ENCODE measurements at regions not wholly inside any gene's neighbourhood (a gene's known extent, or its start where the extent isn't known, plus 50 kb on each side); places are given as distances from the start of the nearest gene placed in this dataset.

DNA sequence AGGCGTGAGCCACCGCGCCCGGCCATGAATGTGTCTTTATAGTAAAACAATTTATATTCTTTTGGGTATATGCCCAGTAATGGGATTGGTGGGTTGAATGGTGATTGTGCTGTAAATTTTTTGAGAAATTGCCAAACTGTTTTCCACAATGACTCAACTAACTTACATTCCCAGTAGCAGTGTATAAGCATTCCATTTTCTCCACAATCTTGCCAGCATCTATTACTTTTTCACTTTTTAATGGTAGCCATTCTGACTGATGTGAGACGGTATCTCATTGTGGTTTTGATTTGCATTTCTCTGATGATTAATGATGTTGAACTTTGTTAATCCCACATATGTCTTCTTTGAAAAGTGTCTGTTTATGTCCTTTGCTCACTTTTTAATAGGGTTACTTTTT, 1187.9 kb downstream of the XPNPEP1 start:
- H3F3A ChIP-seq (ENCODE audit: insufficient read depth, low read length) = no peaks in the 10 kb centered on the region
- H3K9me2 ChIP-seq (ENCODE audit: low read depth, low read length) = no peaks in the 10 kb centered on the region
- no peak overlapping the region for H3K27ac ChIP-seq (ENCODE audit: low read depth, low read length, poor library complexity, severe bottlenecking)
- no peak overlapping the region for H3K4me3 ChIP-seq (ENCODE audit: low read depth, low read length, poor library complexity, severe bottlenecking)
- no peaks in the 10 kb centered on the region for H3K4me1 ChIP-seq (ENCODE audit: insufficient read depth, low read length, severe bottlenecking)
- H3K4me2 ChIP-seq (ENCODE audit: low read length) = no peak overlapping the region
- no peaks in the 10 kb centered on the region for H3K36me3 ChIP-seq (ENCODE audit: insufficient read depth, low read length)
- no peaks in the 10 kb centered on the region for H4K20me1 ChIP-seq (ENCODE audit: insufficient read depth, low read length)
- no peaks in the 10 kb centered on the region for H3K9me3 ChIP-seq (ENCODE audit: low read length)
- no peak overlapping the region for H2AFZ ChIP-seq (ENCODE audit: low read length)
- H3K9ac ChIP-seq (ENCODE audit: low read length) = no peak overlapping the region
- no peak for TF ChIP-seq CTCF (IDR thresholded peaks at IDR 0.05; ENCODE audit: low read length)
- no peak for TF ChIP-seq EZH2 (IDR thresholded peaks at IDR 0.05; ENCODE audit: borderline replicate concordance, low read length)
- H3K79me2 ChIP-seq (ENCODE audit: insufficient read depth, low read length) = no peaks in the 10 kb centered on the region
- no peaks in the 10 kb centered on the region for H3K27me3 ChIP-seq (ENCODE audit: insufficient read depth, low read length)

- TF ChIP-seq EZH2 (IDR thresholded peaks at IDR 0.05; ENCODE audit: borderline replicate concordance, low read length) (no peak), CTCF (IDR thresholded peaks at IDR 0.05; ENCODE audit: low read length) (no peak)
- no peak overlapping the region for H3K27ac ChIP-seq (ENCODE audit: low read depth, low read length, poor library complexity, severe bottlenecking)
- no peaks in the 10 kb centered on the region for H3K79me2 ChIP-seq (ENCODE audit: insufficient read depth, low read length)
- H3K4me2 ChIP-seq (ENCODE audit: low read length) = no peak overlapping the region
- no peak overlapping the region for H2AFZ ChIP-seq (ENCODE audit: low read length)
- H3K9me3 ChIP-seq (ENCODE audit: low read length) = no peaks in the 10 kb centered on the region
- no peaks in the 10 kb centered on the region for H3K27me3 ChIP-seq (ENCODE audit: insufficient read depth, low read length)
- H3K9ac ChIP-seq (ENCODE audit: low read length) = no peak overlapping the region
- no peaks in the 10 kb centered on the region for H4K20me1 ChIP-seq (ENCODE audit: insufficient read depth, low read length)
- H3K4me3 ChIP-seq (ENCODE audit: low read depth, low read length, poor library complexity, severe bottlenecking) = no peak overlapping the region
- no peaks in the 10 kb centered on the region for H3F3A ChIP-seq (ENCODE audit: insufficient read depth, low read length)
- H3K9me2 ChIP-seq (ENCODE audit: low read depth, low read length) = no peaks in the 10 kb centered on the region
- no peaks in the 10 kb centered on the region for H3K4me1 ChIP-seq (ENCODE audit: insufficient read depth, low read length, severe bottlenecking)
- no peaks in the 10 kb centered on the region for H3K36me3 ChIP-seq (ENCODE audit: insufficient read depth, low read length)
Measured at GRCh38 chr10:108721874-108722273, 1201.4 kb downstream of the XPNPEP1 start.

DNA sequence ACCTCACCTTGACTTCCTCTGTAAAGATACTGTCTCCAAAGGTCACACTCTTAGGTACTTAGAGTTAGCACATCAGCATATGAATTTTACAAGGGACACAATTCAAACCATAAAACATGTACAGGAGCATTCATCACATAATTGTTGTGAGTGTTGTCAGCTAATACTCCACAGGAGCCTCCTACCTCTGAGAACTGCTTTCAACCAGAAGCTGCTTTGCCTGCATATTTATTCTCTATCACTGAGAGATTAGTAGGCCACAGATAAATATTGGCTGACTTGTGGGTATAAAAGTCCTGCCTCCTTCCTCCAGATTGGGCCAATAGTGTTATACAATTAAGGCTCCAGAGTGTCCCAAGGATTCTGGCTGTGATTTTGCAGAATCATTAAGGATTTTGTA, 1207.0 kb downstream of the XPNPEP1 start:
- Histone ChIP-seq H3K79me2 (ENCODE audit: insufficient read depth, low read length) (no peaks in the 10 kb centered on the region), H3K4me3 (ENCODE audit: low read depth, low read length, poor library complexity, severe bottlenecking) (no peak overlapping the region), H3K36me3 (ENCODE audit: insufficient read depth, low read length) (no peaks in the 10 kb centered on the region), H3K4me2 (ENCODE audit: low read length) (no peak overlapping the region), H3K9ac (ENCODE audit: low read length) (no peak overlapping the region), H3K27me3 (ENCODE audit: insufficient read depth, low read length) (no peaks in the 10 kb centered on the region), H4K20me1 (ENCODE audit: insufficient read depth, low read length) (no peaks in the 10 kb centered on the region), H3K4me1 (ENCODE audit: insufficient read depth, low read length, severe bottlenecking) (no peaks in the 10 kb centered on the region), H3K27ac (ENCODE audit: low read depth, low read length, poor library complexity, severe bottlenecking) (no peak overlapping the region), H2AFZ (ENCODE audit: low read length) (no peak overlapping the region), H3K9me2 (ENCODE audit: low read depth, low read length) (no peaks in the 10 kb centered on the region), H3K9me3 (ENCODE audit: low read length) (no peaks in the 10 kb centered on the region), H3F3A (ENCODE audit: insufficient read depth, low read length) (no peaks in the 10 kb centered on the region)
- TF ChIP-seq CTCF (IDR thresholded peaks at IDR 0.05; ENCODE audit: low read length) (no peak), EZH2 (IDR thresholded peaks at IDR 0.05; ENCODE audit: borderline replicate concordance, low read length) (no peak)

Measured in OCI-LY1 (cell line).